Upper lobe of right lung (tissue), 1 donor: ENCODE measurements at regions not wholly inside any gene's neighbourhood (a gene's known extent, or its start where the extent isn't known, plus 50 kb on each side); places are given as distances from the start of the nearest gene placed in this dataset.

ENCODE experiments used
- ATAC-seq: fragments of 200-7000 bp; cut with Tn5 transposase; one replicate; pipeline ENCODE4 v1.9.1; 2020; ENCODE audit warnings: mild to moderate bottlenecking, moderate library complexity
- DNase-seq: peaks from one replicate; pipeline ENCODE4 v3.0.0-alpha.2; 2020
- H3K27ac ChIP-seq: fragments of 200-600 bp; one replicate; pipeline ENCODE4 v1.8.0; 2022
- H3K27me3 ChIP-seq: fragments of 200-600 bp; one replicate; pipeline ENCODE4 v1.8.0; 2022; ENCODE audit warnings: mild to moderate bottlenecking
- H3K36me3 ChIP-seq: fragments of 200-600 bp; one replicate; pipeline ENCODE4 v1.8.0; 2022
- H3K4me1 ChIP-seq: fragments of 200-600 bp; one replicate; pipeline ENCODE4 v1.8.0; 2022
- H3K4me3 ChIP-seq: fragments of 200-600 bp; one replicate; pipeline ENCODE4 v1.8.0; 2022; ENCODE audit warnings: mild to moderate bottlenecking
- H3K9me3 ChIP-seq: fragments of 200-600 bp; one replicate; pipeline ENCODE4 v1.8.0; 2022
- intact Hi-C: fragments of 100-400 bp; cut with DNase I; formaldehyde crosslinking; loops from one replicate; pipeline ENCODE4 v1.11.0; 2022
- TF ChIP-seq, protein P1 (sequence below): fragments of 200-600 bp; IDR thresholded peaks from one replicate; pipeline ENCODE4 v1.8.0; 2022; ENCODE audit warnings: antibody characterized with exemption
- donor health status: DM: no; HTN: yes; CAD: no; lungs with severe emphysema.

DNA sequence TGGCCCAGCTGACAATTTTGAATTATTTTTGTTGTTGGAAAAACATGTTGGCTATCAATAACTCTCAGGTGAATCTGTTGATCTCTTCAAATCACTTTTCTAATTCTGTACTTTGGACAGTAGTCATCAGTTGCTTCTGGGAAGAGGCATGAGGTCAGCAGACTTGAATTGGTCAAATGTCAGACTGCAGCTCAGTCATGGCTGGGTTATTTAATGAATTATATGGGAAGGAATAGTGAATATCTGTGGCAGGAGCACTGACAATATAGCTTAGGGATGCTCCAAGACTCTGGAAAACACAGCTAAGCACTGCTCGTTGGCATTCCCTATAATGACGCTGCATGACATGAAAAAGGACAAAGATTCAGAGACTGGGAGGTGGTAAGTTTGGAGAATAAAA lies 98.8 kb upstream of the GAP43 start:
- ATAC-seq, result no peak
- no peaks in the 10 kb centered on the region for H3K9me3 ChIP-seq
- no peaks in the 10 kb centered on the region for H3K27me3 ChIP-seq
- DNase-seq, result no peak
- intact Hi-C loops, result no loop called here
- no peaks in the 10 kb centered on the region for H3K4me1 ChIP-seq
- TF ChIP-seq, protein P1, sequence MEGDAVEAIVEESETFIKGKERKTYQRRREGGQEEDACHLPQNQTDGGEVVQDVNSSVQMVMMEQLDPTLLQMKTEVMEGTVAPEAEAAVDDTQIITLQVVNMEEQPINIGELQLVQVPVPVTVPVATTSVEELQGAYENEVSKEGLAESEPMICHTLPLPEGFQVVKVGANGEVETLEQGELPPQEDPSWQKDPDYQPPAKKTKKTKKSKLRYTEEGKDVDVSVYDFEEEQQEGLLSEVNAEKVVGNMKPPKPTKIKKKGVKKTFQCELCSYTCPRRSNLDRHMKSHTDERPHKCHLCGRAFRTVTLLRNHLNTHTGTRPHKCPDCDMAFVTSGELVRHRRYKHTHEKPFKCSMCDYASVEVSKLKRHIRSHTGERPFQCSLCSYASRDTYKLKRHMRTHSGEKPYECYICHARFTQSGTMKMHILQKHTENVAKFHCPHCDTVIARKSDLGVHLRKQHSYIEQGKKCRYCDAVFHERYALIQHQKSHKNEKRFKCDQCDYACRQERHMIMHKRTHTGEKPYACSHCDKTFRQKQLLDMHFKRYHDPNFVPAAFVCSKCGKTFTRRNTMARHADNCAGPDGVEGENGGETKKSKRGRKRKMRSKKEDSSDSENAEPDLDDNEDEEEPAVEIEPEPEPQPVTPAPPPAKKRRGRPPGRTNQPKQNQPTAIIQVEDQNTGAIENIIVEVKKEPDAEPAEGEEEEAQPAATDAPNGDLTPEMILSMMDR, result no peak
- no peaks in the 10 kb centered on the region for H3K36me3 ChIP-seq
- H3K27ac ChIP-seq, result no peak overlapping the region
- H3K4me3 ChIP-seq, result no peak overlapping the region

DNA sequence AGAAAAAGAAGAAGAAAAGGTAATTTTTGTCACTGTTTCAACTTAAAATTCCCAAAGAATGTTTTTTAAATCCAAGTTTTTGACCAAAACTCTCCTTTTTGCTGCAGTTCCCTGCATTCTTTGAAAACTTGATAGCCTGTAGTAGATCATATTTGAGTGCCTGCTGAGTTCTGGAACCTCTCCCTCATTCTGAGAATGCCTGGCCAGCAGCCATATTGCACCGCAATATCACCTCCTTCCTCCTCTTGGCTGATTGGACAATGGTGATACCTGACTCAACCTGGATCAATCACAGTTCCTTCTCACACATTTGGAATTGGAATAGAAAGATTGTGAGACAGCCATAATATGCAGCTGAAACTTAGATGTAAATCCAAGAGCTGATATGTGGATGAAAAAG lies 97.6 kb upstream of the GAP43 start:
- Histone ChIP-seq H3K27ac (no peak overlapping the region), H3K9me3 (no peaks in the 10 kb centered on the region), H3K4me3 (no peak overlapping the region), H3K4me1 (no peaks in the 10 kb centered on the region), H3K36me3 (no peaks in the 10 kb centered on the region), H3K27me3 (no peaks in the 10 kb centered on the region)
- no peak for ATAC-seq
- intact Hi-C loops, result no loop called here
- no peak for DNase-seq
- TF ChIP-seq, protein P1, result no peak

DNA sequence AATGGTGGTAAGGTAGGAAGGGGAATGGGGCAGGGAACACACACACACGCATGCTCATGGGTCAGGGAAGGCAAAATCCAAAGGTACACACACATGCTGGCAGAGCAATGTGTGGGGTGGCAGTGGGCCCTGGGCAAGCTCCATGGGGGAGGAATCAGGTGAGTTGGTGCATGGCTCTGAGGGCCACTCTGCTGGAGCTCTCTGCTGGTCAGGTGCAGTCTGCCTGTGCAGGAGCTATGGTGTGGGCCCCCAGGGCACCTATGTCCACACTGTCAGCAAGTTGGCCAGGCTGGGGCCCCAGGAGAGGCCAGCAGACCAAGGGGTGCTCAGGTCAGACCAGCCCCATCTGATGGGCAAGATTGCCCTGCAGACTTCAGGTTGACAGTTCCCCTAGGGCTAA lies 90.1 kb upstream of the GAP43 start:
- ATAC-seq, result peak; percentile 39
- DNase-seq, result no peak
- Histone ChIP-seq H3K9me3 (no peaks in the 10 kb centered on the region), H3K36me3 (no peaks in the 10 kb centered on the region), H3K27me3 (no peaks in the 10 kb centered on the region), H3K4me1 (no peaks in the 10 kb centered on the region), H3K27ac (no peak overlapping the region), H3K4me3 (no peak overlapping the region)
- intact Hi-C loops, result no loop called here
- TF ChIP-seq, protein P1, result no peak

DNA sequence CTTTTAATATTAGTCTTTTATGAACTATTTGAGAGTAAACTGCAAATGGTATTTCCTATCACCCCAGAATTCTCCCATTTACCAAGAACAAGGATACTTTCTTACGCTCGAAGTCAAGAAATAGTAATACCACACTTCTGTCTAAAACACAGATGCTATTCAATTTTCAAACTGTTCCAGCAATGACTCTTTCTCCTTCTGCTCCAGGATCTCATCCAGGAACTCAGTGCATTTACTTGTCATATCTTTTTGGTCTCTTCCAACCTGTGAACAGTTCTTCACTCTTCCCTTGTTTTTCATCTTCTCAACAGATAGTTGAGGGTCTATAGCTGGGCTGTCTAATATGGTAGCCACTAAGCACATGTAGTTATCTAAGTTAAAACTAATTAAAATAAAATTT lies 87.1 kb upstream of the GAP43 start:
- TF ChIP-seq, protein P1, result no peak
- H3K36me3 ChIP-seq, result no peaks in the 10 kb centered on the region
- ATAC-seq, result no peak
- intact Hi-C loops, result no loop called here
- no peaks in the 10 kb centered on the region for H3K4me1 ChIP-seq
- no peaks in the 10 kb centered on the region for H3K9me3 ChIP-seq
- no peak overlapping the region for H3K27ac ChIP-seq
- no peak overlapping the region for H3K4me3 ChIP-seq
- DNase-seq, result no peak
- no peaks in the 10 kb centered on the region for H3K27me3 ChIP-seq

DNA sequence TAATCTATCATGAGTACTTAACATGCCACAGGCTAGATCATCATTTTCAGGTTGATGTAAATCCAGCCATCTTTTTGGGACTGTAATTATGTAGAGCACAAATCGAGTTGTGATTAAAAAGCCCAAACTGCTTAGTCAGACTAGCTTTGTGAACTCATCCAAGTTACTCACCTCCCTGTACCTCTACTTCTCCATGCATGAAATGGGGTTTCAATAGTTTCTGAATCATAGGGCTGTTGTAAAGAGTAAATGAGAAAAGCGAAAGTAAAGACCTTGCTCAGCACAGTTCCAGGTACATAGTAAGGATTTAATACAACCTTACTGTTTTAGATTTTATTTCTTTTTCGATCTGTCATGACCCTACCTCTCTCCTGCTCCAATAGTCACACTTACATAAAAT lies 85.6 kb upstream of the GAP43 start:
- Histone ChIP-seq H3K36me3 (no peaks in the 10 kb centered on the region), H3K4me1 (no peaks in the 10 kb centered on the region), H3K27me3 (no peaks in the 10 kb centered on the region), H3K9me3 (no peaks in the 10 kb centered on the region), H3K4me3 (no peak overlapping the region), H3K27ac (no peak overlapping the region)
- TF ChIP-seq, protein P1, result no peak
- intact Hi-C loops, result no loop called here
- DNase-seq, result no peak
- ATAC-seq, result no peak

DNA sequence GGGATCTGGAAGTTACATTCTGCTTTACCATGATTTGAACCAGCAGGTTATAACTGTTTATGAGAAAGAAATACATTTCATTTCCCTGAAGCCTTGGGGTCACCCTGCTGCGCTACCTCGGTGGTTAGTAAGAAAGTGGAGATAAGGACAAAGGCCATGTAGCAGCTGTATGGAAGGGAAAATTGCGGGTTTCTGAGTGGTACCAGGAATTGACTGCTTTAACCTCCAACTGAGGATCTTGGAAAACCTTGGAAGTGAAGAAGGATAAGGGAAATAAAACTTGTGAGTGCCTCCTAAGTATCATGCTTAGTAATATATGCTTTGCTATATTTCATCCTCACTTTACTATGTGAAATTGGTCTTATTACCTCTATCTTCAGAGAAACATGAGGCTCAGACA lies 76.1 kb upstream of the GAP43 start:
- no peaks in the 10 kb centered on the region for H3K27me3 ChIP-seq
- no peaks in the 10 kb centered on the region for H3K4me1 ChIP-seq
- ATAC-seq, result no peak
- no peak overlapping the region for H3K27ac ChIP-seq
- H3K36me3 ChIP-seq, result no peaks in the 10 kb centered on the region
- TF ChIP-seq, protein P1, result no peak
- intact Hi-C loops, result no loop called here
- no peak overlapping the region for H3K4me3 ChIP-seq
- H3K9me3 ChIP-seq, result no peaks in the 10 kb centered on the region
- DNase-seq, result no peak
